K562 (cell line): ENCODE measurements at regions not wholly inside any gene's neighbourhood (a gene's known extent, or its start where the extent isn't known, plus 50 kb on each side); places are given as distances from the start of the nearest gene placed in this dataset.

ENCODE experiments used
- ATF3 ChIP-seq, 2 experiments: fragments of 450-650 bp in 1 of 2; sonication (generic) in 1 of 2; formaldehyde crosslinking in 1 of 2; IDR thresholded peaks in 1 of 2; conservative IDR thresholded peaks in 1 of 2; 2 replicates each; pipeline versions ENCODE4 v1.6.1 to v1.8.1; 2016 to 2023; ENCODE audit warnings: mild to moderate bottlenecking in 2 of 2, moderate library complexity in 2 of 2, inconsistent platforms in 1 of 2, missing genetic modification reagents in 1 of 2
- CAMTA2 ChIP-seq: fragments of 250-450 bp; sonication (Bioruptor Pico); conservative IDR thresholded peaks from 2 replicates; pipeline ENCODE4 v1.5.1; 2022
- CBFB ChIP-seq: sonication (generic); formaldehyde crosslinking; IDR thresholded peaks from 2 replicates; pipeline ENCODE4 v1.4.0; 2020; ENCODE audit warnings: mild to moderate bottlenecking, missing genetic modification reagents
- ELK3 ChIP-seq: fragments of 450-650 bp; formaldehyde crosslinking; IDR thresholded peaks from 2 replicates; pipeline ENCODE4 v1.4.0; 2020; ENCODE audit warnings: mild to moderate bottlenecking
- FOXK1 ChIP-seq: sonication (generic); formaldehyde crosslinking; IDR thresholded peaks from 2 replicates; pipeline ENCODE4 v1.8.0; 2022; ENCODE audit warnings: missing genetic modification reagents, mild to moderate bottlenecking, borderline replicate concordance
- FOXK2 ChIP-seq, 2 experiments: fragments of 450-650 bp; IDR thresholded peaks in 1 of 2; conservative IDR thresholded peaks in 1 of 2; 2 replicates each; pipeline ENCODE4 v1.6.1; 2016; ENCODE audit warnings: low read depth in 2 of 2, mild to moderate bottlenecking in 1 of 2
- GTF2E2 ChIP-seq: fragments of 200-800 bp; sonication (Bioruptor generic); IDR thresholded peaks from 2 replicates; pipeline ENCODE4 v1.6.1; 2016; ENCODE audit warnings: missing genetic modification characterization, missing compliant biosample characterization
- GTF2F1 ChIP-seq: IDR thresholded peaks from 2 replicates; pipeline ENCODE4 v1.6.1; 2011; ENCODE audit warnings: low read depth, low read length, improper control_type of control experiment
- HMG20A ChIP-seq: fragments of 450-650 bp; formaldehyde crosslinking; conservative IDR thresholded peaks from 2 replicates; pipeline ENCODE4 v1.4.0; 2020; ENCODE audit warnings: mild to moderate bottlenecking, mixed read lengths
- HNRNPK ChIP-seq: fragments of 200-400 bp; formaldehyde crosslinking; IDR thresholded peaks from one replicate; pipeline ENCODE4 v1.6.1; 2018; ENCODE audit warnings: mild to moderate bottlenecking, low read depth, low read length; ENCODE audit not compliant: poor library complexity, severe bottlenecking
- HNRNPLL ChIP-seq: fragments of 200-400 bp; formaldehyde crosslinking; IDR thresholded peaks from 2 replicates; pipeline ENCODE4 v1.6.1; 2017; ENCODE audit warnings: low read length, low read depth, mild to moderate bottlenecking; ENCODE audit not compliant: poor library complexity, severe bottlenecking
- ILK ChIP-seq: fragments of 450-650 bp; IDR thresholded peaks from 2 replicates; pipeline ENCODE4 v1.6.1; 2016; ENCODE audit warnings: missing genetic modification characterization, low read depth, mild to moderate bottlenecking, missing compliant biosample characterization, moderate library complexity, borderline replicate concordance
- KLF10 ChIP-seq: fragments of 250-450 bp; sonication (Bioruptor Pico); IDR thresholded peaks from 2 replicates; pipeline ENCODE4 v1.6.1; 2021; ENCODE audit warnings: matching md5 sums
- KLF6 ChIP-seq: fragments of 250-450 bp; sonication (Bioruptor Pico); IDR thresholded peaks from 2 replicates; pipeline ENCODE4 v1.4.0; 2020; ENCODE audit warnings: mild to moderate bottlenecking, moderate library complexity, borderline replicate concordance
- LEF1 ChIP-seq: fragments of 450-650 bp; IDR thresholded peaks from 2 replicates; pipeline ENCODE4 v1.6.1; 2016; ENCODE audit warnings: mild to moderate bottlenecking
- MBD2 ChIP-seq: sonication (generic); IDR thresholded peaks from 2 replicates; pipeline ENCODE4 v1.6.1; 2016; ENCODE audit warnings: low read depth, borderline replicate concordance
- NR2C1 ChIP-seq, 2 experiments: fragments of 450-650 bp; IDR thresholded peaks; 2 replicates each; pipeline ENCODE4 v1.6.1; 2017; ENCODE audit warnings: mild to moderate bottlenecking in 2 of 2, antibody characterized with exemption in 1 of 2, inconsistent platforms in 1 of 2, missing compliant biosample characterization in 1 of 2, missing genetic modification characterization in 1 of 2
- PHF20 ChIP-seq: fragments of 450-650 bp; IDR thresholded peaks from 2 replicates; pipeline ENCODE4 v1.6.1; 2018; ENCODE audit not compliant: partially characterized antibody
- SMARCA4 ChIP-seq: fragments of 450-650 bp; IDR thresholded peaks from 2 replicates; pipeline ENCODE4 v1.6.1; 2016
- THAP7 ChIP-seq: fragments of 250-450 bp; sonication (Bioruptor Pico); IDR thresholded peaks from 2 replicates; pipeline ENCODE4 v1.5.0; 2021
- ZBTB8A ChIP-seq: fragments of 450-650 bp; IDR thresholded peaks from 2 replicates; pipeline ENCODE4 v1.6.1; 2018; ENCODE audit warnings: mild to moderate bottlenecking, moderate library complexity; ENCODE audit not compliant: partially characterized antibody
- ZFPM2 ChIP-seq: fragments of 250-450 bp; sonication (Bioruptor Pico); IDR thresholded peaks from 2 replicates; pipeline ENCODE4 v1.5.1; 2022; ENCODE audit warnings: mild to moderate bottlenecking
- ZKSCAN1 ChIP-seq: fragments of 150-350 bp; IDR thresholded peaks from 2 replicates; pipeline ENCODE4 v1.6.1; 2016; ENCODE audit warnings: low read depth, low read length
- ZNF311 ChIP-seq: fragments of 250-450 bp; sonication (Bioruptor Pico); IDR thresholded peaks from 2 replicates; pipeline ENCODE4 v1.4.0; 2020; ENCODE audit warnings: mild to moderate bottlenecking, moderate library complexity
- ZNF561 ChIP-seq: fragments of 450-650 bp; formaldehyde crosslinking; conservative IDR thresholded peaks from 2 replicates; pipeline ENCODE4 v1.4.0; 2020; ENCODE audit warnings: mild to moderate bottlenecking, moderate library complexity
- ZNF699 ChIP-seq: fragments of 250-450 bp; sonication (Bioruptor Pico); IDR thresholded peaks from 2 replicates; pipeline ENCODE4 v1.8.0; 2021; ENCODE audit warnings: mild to moderate bottlenecking, moderate library complexity; ENCODE audit not compliant: insufficient replicate concordance
- ZNF766 ChIP-seq: fragments of 200-800 bp; sonication (Bioruptor generic); conservative IDR thresholded peaks from 2 replicates; pipeline ENCODE4 v1.6.1; 2016; ENCODE audit warnings: missing genetic modification characterization, missing compliant biosample characterization

GRCh38 chr4:174423257-174423944 lies 98.9 kb downstream of the HPGD start (continued):
- TF ChIP-seq THAP7 (CRISPR knock-in tag) (no peak), SMARCA4 (peak; percentile 91), ZFPM2 (no peak), ATF3 (IDR thresholded peaks at IDR 0.05) (peak; percentile 66), ATF3 (CRISPR knock-in tag; conservative IDR thresholded peaks at IDR 0.05) (no peak), GTF2F1 (no peak), ELK3 (no peak), HMG20A (CRISPR knock-in tag) (no peak), MBD2 (no peak), FOXK1 (CRISPR knock-in tag) (no peak), FOXK2 (conservative IDR thresholded peaks at IDR 0.05 in 1 of 2, IDR thresholded peaks at IDR 0.05 in 1 of 2; ENCODE audit: low read depth in 2 of 2) (peak; percentile 52 to 83; a peak in 3 of 4 replicates), ZNF311 (CRISPR knock-in tag) (no peak), ZNF699 (CRISPR knock-in tag) (no peak), ZBTB8A (no peak), ZKSCAN1 (no peak), ZNF561 (CRISPR knock-in tag) (no peak), KLF6 (CRISPR knock-in tag) (0 out of 2 replicates have a peak, but pooled peaks have one; percentile 51), HNRNPK (no peak), LEF1 (peak; percentile 61; the same call in 1 of the 2 replicates), HNRNPLL (no peak), ILK (tag) (no peak), ZNF766 (CRISPR knock-in tag) (peak; percentile 31; the same call in 1 of the 2 replicates), KLF10 (CRISPR knock-in tag) (no peak), PHF20 (peak; percentile 37), GTF2E2 (no peak), CBFB (CRISPR knock-in tag) (no peak), NR2C1 (IDR thresholded peaks at IDR 0.05) (peak; percentile 54), NR2C1 (tag; IDR thresholded peaks at IDR 0.05) (no peak), CAMTA2 (CRISPR knock-in tag) (no peak)
